Endothelial cell of umbilical vein (primary cell): ENCODE measurements at regions not wholly inside any gene's neighbourhood (a gene's known extent, or its start where the extent isn't known, plus 50 kb on each side); places are given as distances from the start of the nearest gene placed in this dataset.

Experiments used
- BruUV-seq: library from RNA; stranded (reverse); fragments of 400-500 nt; replicated peaks from 2 replicates; lab custom pipeline; 2021; lab: Mats Ljungman, UMichigan
- CTCF ChIA-PET: fragments of 300-600, 350-600 bp; sonication (Branson Sonifier 250); formaldehyde crosslinking; loops from one replicate; lab custom pipeline; 2021; ENCODE audit warnings: antibody characterized with exemption, inconsistent platforms; lab: Charles Lee
- POLR2A ChIA-PET: fragments of 300-600, 350-600 bp; sonication (Branson Sonifier 250); formaldehyde crosslinking; loops from one replicate; lab custom pipeline; 2021; ENCODE audit warnings: antibody characterized with exemption, inconsistent platforms; lab: Charles Lee
- DNase-seq: peaks from one replicate; pipeline ENCODE4 v3.0.0-alpha.2; 2011; ENCODE audit warnings: low read depth, low spot score
- FAIRE-seq: peaks from 2 replicates; lab custom pipeline; 2011; peaks lifted over from hg19 to GRCh38; lab: Jason Lieb, UNC
- H2AFZ ChIP-seq: 2 replicates; pipeline ENCODE4 v1.6.0; 2012; ENCODE audit warnings: low read depth, low read length, control low read depth, inconsistent platforms
- H3K27ac ChIP-seq: 2 replicates; pipeline ENCODE4 v1.5.1; 2011; ENCODE audit warnings: low read depth, mild to moderate bottlenecking, control low read depth, low read length, moderate library complexity; ENCODE audit not compliant: insufficient read depth
- H3K27me3 ChIP-seq, 2 experiments: 2 replicates each; pipeline versions ENCODE4 v1.6.0 to v1.6.1; 2011; ENCODE audit warnings: low read length in 2 of 2, mixed read lengths in 1 of 2; ENCODE audit not compliant: control insufficient read depth in 2 of 2, insufficient read depth in 2 of 2
- H3K36me3 ChIP-seq, 2 experiments: 2 replicates in 1 of 2; 3 replicates in 1 of 2; pipeline ENCODE4 v1.5.1; 2011; ENCODE audit warnings: low read length in 2 of 2, mild to moderate bottlenecking in 1 of 2, moderate library complexity in 1 of 2; ENCODE audit not compliant: control insufficient read depth in 2 of 2, insufficient read depth in 2 of 2; ENCODE audit errors: extremely low read depth in 1 of 2
- H3K4me1 ChIP-seq: 3 replicates; pipeline ENCODE4 v1.5.1; 2011; ENCODE audit warnings: mild to moderate bottlenecking, low read length; ENCODE audit not compliant: control insufficient read depth, insufficient read depth; ENCODE audit errors: extremely low read depth
- H3K4me2 ChIP-seq: 2 replicates; pipeline ENCODE4 v1.6.1; 2011; ENCODE audit warnings: low read length, control low read depth, mixed read lengths; ENCODE audit not compliant: insufficient read depth
- H3K4me3 ChIP-seq, 3 experiments: fragments of 200-600 bp in 1 of 3; sonication (generic), shearing (Covaris generic) in 1 of 3; replicated peaks in 1 of 3; 2 replicates each; pipeline ENCODE4 v1.5.1; 2011 to 2016; ENCODE audit warnings: control low read depth in 3 of 3, low read length in 3 of 3, mild to moderate bottlenecking in 2 of 3, inconsistent platforms in 1 of 3, low read depth in 1 of 3, moderate library complexity in 1 of 3; ENCODE audit not compliant: insufficient read depth in 1 of 3
- H3K79me2 ChIP-seq: 2 replicates; pipeline ENCODE4 v1.6.0; 2012; ENCODE audit warnings: low read length, inconsistent platforms; ENCODE audit not compliant: control insufficient read depth, insufficient read depth
- H3K9ac ChIP-seq: replicated peaks from 2 replicates; pipeline ENCODE3; 2011; ENCODE audit warnings: low read length, control low read depth; ENCODE audit not compliant: insufficient read depth; ENCODE audit errors: extremely low read depth
- H3K9me1 ChIP-seq: replicated peaks from 3 replicates; pipeline ENCODE4 v1.6.0; 2011; ENCODE audit warnings: mild to moderate bottlenecking, low read length; ENCODE audit not compliant: control insufficient read depth, insufficient read depth; ENCODE audit errors: extremely low read depth
- H3K9me3 ChIP-seq: replicated peaks from 2 replicates; pipeline ENCODE4 v1.5.1; 2012; ENCODE audit warnings: low read length, inconsistent platforms; ENCODE audit not compliant: control insufficient read depth, insufficient read depth
- H4K20me1 ChIP-seq: replicated peaks from 2 replicates; pipeline ENCODE3; 2011; ENCODE audit warnings: mild to moderate bottlenecking, low read length; ENCODE audit not compliant: control insufficient read depth, insufficient read depth; ENCODE audit errors: extremely low read depth
- CTCF ChIP-seq, 2 donors: IDR thresholded peaks; 1 replicate in 1 of 2; 2 replicates in 1 of 2; pipeline ENCODE4 v1.5.1; 2011; ENCODE audit warnings: low read length in 2 of 2, mild to moderate bottlenecking in 2 of 2, moderate library complexity in 2 of 2, control low read depth in 1 of 2, inconsistent platforms in 1 of 2, low read depth in 1 of 2; ENCODE audit not compliant: insufficient read depth in 1 of 2; ENCODE audit errors: extremely low read depth in 1 of 2
- EZH2 ChIP-seq: IDR thresholded peaks from 2 replicates; pipeline ENCODE4 v1.6.1; 2012; ENCODE audit warnings: borderline replicate concordance, low read depth, mild to moderate bottlenecking, moderate library complexity, low read length, inconsistent platforms; ENCODE audit not compliant: severe bottlenecking
- FOS ChIP-seq: IDR thresholded peaks from 2 replicates; pipeline ENCODE4 v1.6.1; 2011; ENCODE audit warnings: mild to moderate bottlenecking, low read length, moderate library complexity, borderline replicate concordance; ENCODE audit not compliant: insufficient read depth
- GATA2 ChIP-seq: IDR thresholded peaks from 2 replicates; pipeline ENCODE4 v1.7.0; 2011; ENCODE audit warnings: low read depth, mild to moderate bottlenecking, moderate library complexity, mixed read lengths, low read length; ENCODE audit not compliant: insufficient read length, insufficient read depth
- JUN ChIP-seq: IDR thresholded peaks from 2 replicates; pipeline ENCODE4 v1.6.1; 2011; ENCODE audit warnings: borderline replicate concordance, low read depth; ENCODE audit not compliant: insufficient read length, insufficient read depth
- MAX ChIP-seq: IDR thresholded peaks from 2 replicates; pipeline ENCODE4 v1.6.1; 2011; ENCODE audit not compliant: insufficient read depth, insufficient read length
- MYC ChIP-seq: IDR thresholded peaks from one replicate; pipeline ENCODE4 v1.6.1; 2011; ENCODE audit warnings: mild to moderate bottlenecking, low read depth, low read length
- POLR2A ChIP-seq: IDR thresholded peaks from 2 replicates; pipeline ENCODE4 v1.6.1; 2012; ENCODE audit warnings: low read depth, mild to moderate bottlenecking, control low read depth, low read length
- POLR2AphosphoS5 ChIP-seq: IDR thresholded peaks from 2 replicates; pipeline ENCODE4 v1.6.1; 2012; ENCODE audit warnings: low read depth, mild to moderate bottlenecking, control low read depth, low read length, moderate library complexity; ENCODE audit not compliant: insufficient read depth
- dilution Hi-C: fragments of 300-500 bp; cut with MboI; formaldehyde crosslinking; loops from one replicate; pipeline ENCODE4 v1.15.0; 2019; ENCODE audit warnings: low sequenced_read_pairs; ENCODE audit not compliant: extremely low pct_ligation_motif_present
- intact Hi-C: fragments of 100-400 bp; cut with micrococcal nuclease; formaldehyde crosslinking; loops from one replicate; pipeline ENCODE4 v1.10.0; 2022

- H3K4me3 ChIP-seq: no peak overlapping the region
- peak overlapping the region; percentile 86 for H3K27ac ChIP-seq
- dilution Hi-C loops (no loop called here), intact Hi-C loops (loop anchor here (1.0 to 2.0 kb wide), 5 partner anchors 31 to 583 kb away; no protein-coding TSS in a partner anchor)
- no peaks in the 10 kb centered on the region for H3K79me2 ChIP-seq
- CTCF ChIA-PET: interaction anchor here (1.5 kb wide), 1 partner anchor 32 kb away, joined by 7 read pairs; no protein-coding TSS in a partner anchor
- H3K27me3 ChIP-seq: no peaks in the 10 kb centered on the region
- H3K4me2 ChIP-seq: peak overlapping the region; percentile 76
- BruUV-seq: no TSS peak
- H2AFZ ChIP-seq: peak overlapping the region; percentile 86
- H3K9me3 ChIP-seq: no peaks in the 10 kb centered on the region
- TF ChIP-seq CTCF (IDR thresholded peaks at IDR 0.05; ENCODE audit: extremely low read depth in 1 of 2, insufficient read depth in 1 of 2, low read depth in 1 of 2, low read length in 2 of 2): no peak
- H3K4me1 ChIP-seq: peaks cover 34% of the 10 kb centered on the region
- H4K20me1 ChIP-seq: no peaks in the 10 kb centered on the region
- POLR2A ChIA-PET: no interaction called here
- no peak for DNase-seq
- no peaks in the 10 kb centered on the region for H3K9me1 ChIP-seq
- no peaks in the 10 kb centered on the region for H3K36me3 ChIP-seq
- FAIRE-seq: no peak
- no peak overlapping the region for H3K9ac ChIP-seq
These were observed 66.2 kb upstream of the PGRMC2 start for GRCh38 chr4:128353791-128354190.

- ChIA-PET POLR2A (no interaction called here), CTCF (interaction anchor here (0.7 to 1.3 kb wide), 2 partner anchors 13 to 47 kb away, joined by 3 to 4 read pairs; no protein-coding TSS in a partner anchor)
- Histone ChIP-seq H3K4me2 (no peak overlapping the region), H3K27me3 (no peaks in the 10 kb centered on the region), H3K9me1 (no peaks in the 10 kb centered on the region), H2AFZ (no peak overlapping the region), H3K9me3 (no peaks in the 10 kb centered on the region), H4K20me1 (no peaks in the 10 kb centered on the region), H3K9ac (no peak overlapping the region), H3K27ac (no peak overlapping the region), H3K4me3 (no peak overlapping the region), H3K36me3 (no peaks in the 10 kb centered on the region), H3K4me1 (peaks cover 25% of the 10 kb centered on the region), H3K79me2 (no peaks in the 10 kb centered on the region)
- BruUV-seq: no TSS peak
- DNase-seq (no peak), FAIRE-seq (no peak)
- TF ChIP-seq MAX: no peak
- TF ChIP-seq JUN: no peak
- TF ChIP-seq GATA2: no peak
- no peak for TF ChIP-seq EZH2
- no peak for TF ChIP-seq CTCF (IDR thresholded peaks at IDR 0.05; ENCODE audit: extremely low read depth in 1 of 2, insufficient read depth in 1 of 2, low read depth in 1 of 2, low read length in 2 of 2)
- TF ChIP-seq POLR2AphosphoS5: no peak
- no peak for TF ChIP-seq POLR2A
- no peak for TF ChIP-seq FOS
- TF ChIP-seq MYC: no peak
- dilution Hi-C loops (no loop called here), intact Hi-C loops (no loop called here)
These were observed 63.9 kb upstream of the PGRMC2 start for GRCh38 chr4:128351502-128351901.
